Bronchial epithelial cell (primary cell): ENCODE measurements at regions not wholly inside any gene's neighbourhood (a gene's known extent, or its start where the extent isn't known, plus 50 kb on each side); places are given as distances from the start of the nearest gene placed in this dataset.
A peak's percentile ranks its signal among the peaks of the same experiment; 100 is the strongest.

Experiments used
- DNase-seq: peaks from one replicate; pipeline ENCODE4 v3.0.0-alpha.2; 2010; ENCODE audit warnings: low read depth
- FAIRE-seq: peaks from 2 replicates; lab custom pipeline; 2011; peaks lifted over from hg19 to GRCh38; lab: Jason Lieb, UNC
- H3K27me3 ChIP-seq: 2 replicates; pipeline ENCODE4 v1.5.1; 2011; ENCODE audit warnings: low read length; ENCODE audit not compliant: control insufficient read depth, insufficient read depth
- H3K36me3 ChIP-seq: 2 replicates; pipeline ENCODE4 v1.5.1; 2011; ENCODE audit warnings: low read length; ENCODE audit not compliant: control insufficient read depth, insufficient read depth
- H3K4me3 ChIP-seq: 2 replicates; pipeline ENCODE4 v1.5.1; 2011; ENCODE audit warnings: mild to moderate bottlenecking, low read depth, low read length, control low read depth
- TF ChIP-seq, protein P1 (sequence below): IDR thresholded peaks from 2 replicates; pipeline ENCODE4 v1.5.1; 2011; ENCODE audit warnings: mild to moderate bottlenecking, moderate library complexity, low read length, control low read depth, inconsistent platforms; ENCODE audit not compliant: insufficient read depth, severe bottlenecking

DNA sequence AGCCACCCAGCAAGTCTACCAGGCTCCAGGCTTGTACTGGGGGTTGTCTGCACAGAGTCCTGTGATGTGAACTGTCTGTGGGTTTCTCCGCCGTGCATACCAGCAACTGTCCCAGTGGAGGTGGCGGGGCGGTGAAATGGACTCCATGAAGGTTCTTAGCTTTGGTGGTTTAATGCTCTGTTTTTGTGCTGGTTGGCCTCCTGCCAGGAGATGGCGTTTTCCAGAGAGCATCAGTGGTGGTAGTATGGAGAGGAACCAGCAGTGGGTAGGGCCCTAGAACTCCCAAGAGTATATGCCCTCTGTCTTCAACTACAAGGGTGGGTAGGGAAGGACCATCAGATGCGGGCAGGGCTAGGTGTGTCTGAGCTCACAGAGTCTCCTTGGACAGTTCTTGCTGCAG lies 303.8 kb downstream of the TMEM121 start:
- FAIRE-seq (no peak), DNase-seq (no peak)
- TF ChIP-seq, protein P1, sequence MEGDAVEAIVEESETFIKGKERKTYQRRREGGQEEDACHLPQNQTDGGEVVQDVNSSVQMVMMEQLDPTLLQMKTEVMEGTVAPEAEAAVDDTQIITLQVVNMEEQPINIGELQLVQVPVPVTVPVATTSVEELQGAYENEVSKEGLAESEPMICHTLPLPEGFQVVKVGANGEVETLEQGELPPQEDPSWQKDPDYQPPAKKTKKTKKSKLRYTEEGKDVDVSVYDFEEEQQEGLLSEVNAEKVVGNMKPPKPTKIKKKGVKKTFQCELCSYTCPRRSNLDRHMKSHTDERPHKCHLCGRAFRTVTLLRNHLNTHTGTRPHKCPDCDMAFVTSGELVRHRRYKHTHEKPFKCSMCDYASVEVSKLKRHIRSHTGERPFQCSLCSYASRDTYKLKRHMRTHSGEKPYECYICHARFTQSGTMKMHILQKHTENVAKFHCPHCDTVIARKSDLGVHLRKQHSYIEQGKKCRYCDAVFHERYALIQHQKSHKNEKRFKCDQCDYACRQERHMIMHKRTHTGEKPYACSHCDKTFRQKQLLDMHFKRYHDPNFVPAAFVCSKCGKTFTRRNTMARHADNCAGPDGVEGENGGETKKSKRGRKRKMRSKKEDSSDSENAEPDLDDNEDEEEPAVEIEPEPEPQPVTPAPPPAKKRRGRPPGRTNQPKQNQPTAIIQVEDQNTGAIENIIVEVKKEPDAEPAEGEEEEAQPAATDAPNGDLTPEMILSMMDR: no peak
- Histone ChIP-seq H3K27me3 (no peaks in the 10 kb centered on the region), H3K36me3 (no peaks in the 10 kb centered on the region), H3K4me3 (no peak overlapping the region)

GRCh38 chr14:105836160-105836559 lies 309.8 kb downstream of the TMEM121 start:
- TF ChIP-seq, protein P1: no peak
- FAIRE-seq (peak; percentile 98), DNase-seq (no peak)
- H3K4me3 ChIP-seq: no peak overlapping the region
- H3K27me3 ChIP-seq: no peaks in the 10 kb centered on the region
- H3K36me3 ChIP-seq: no peaks in the 10 kb centered on the region

DNA sequence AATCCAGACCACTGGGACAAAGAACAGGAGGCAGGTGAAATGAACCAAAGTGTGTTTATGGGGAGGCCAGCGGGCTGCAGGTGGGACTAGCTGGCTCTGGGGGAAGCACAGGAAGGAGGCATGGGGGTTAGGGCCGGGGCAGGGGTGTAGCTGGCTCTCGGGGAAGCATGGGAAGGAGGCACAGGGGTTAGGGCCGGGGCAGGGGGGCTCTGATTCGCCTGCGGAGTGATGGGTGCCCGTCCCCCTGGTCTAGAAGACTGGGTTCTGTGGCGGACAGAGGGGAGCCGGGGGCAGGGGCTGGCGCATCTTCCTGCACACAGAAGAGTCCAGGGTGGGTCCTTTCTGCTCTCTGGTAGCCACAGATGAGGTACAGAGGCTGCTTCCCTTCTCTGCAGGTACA lies 310.3 kb downstream of the TMEM121 start:
- H3K27me3 ChIP-seq: no peaks in the 10 kb centered on the region
- TF ChIP-seq, protein P1: no peak
- no peak overlapping the region for H3K4me3 ChIP-seq
- no peaks in the 10 kb centered on the region for H3K36me3 ChIP-seq
- FAIRE-seq (no peak), DNase-seq (no peak)

DNA sequence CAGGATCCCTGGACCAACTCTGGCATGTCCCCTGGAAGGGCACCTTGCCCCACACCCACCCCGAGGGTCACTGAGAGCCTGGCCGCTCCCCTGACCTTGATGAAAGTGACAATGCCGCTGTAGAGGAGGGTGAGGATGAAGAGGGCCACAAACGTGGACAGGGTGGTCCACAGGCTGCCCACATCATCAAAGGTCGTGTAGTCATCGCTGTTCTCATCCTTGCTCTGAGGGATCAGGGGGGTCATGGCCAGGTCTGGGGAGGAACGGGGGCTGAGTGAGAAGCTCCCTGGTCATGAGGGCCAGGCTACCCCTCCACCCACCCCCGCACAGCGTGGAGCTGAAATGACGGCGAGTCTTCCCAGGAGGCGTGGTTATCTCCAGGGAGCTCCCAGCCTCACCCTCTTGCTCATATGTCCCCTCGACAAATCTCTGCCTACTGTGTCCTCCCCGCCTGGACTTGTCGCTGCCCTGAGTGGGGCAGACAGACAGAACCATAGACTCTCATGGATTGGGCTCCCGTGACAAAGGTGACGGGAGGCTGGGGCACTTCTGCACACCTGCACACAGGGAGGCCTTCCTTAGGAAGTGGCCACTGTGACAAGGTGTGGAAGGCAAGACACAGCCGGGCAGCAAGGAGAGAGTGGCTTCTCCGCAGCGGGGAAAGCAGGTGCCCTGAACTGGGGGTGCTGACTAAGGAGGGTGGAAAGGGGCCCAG lies 311.1 kb downstream of the TMEM121 start:
- no peaks in the 10 kb centered on the region for H3K27me3 ChIP-seq
- FAIRE-seq: no peak
- H3K36me3 ChIP-seq: no peaks in the 10 kb centered on the region
- TF ChIP-seq, protein P1: no peak
- H3K4me3 ChIP-seq: no peak overlapping the region
- DNase-seq: no peak

GRCh38 chr14:105838107-105838506 lies 311.7 kb downstream of the TMEM121 start:
- FAIRE-seq (no peak), DNase-seq (no peak)
- no peaks in the 10 kb centered on the region for H3K36me3 ChIP-seq
- H3K4me3 ChIP-seq: no peak overlapping the region
- TF ChIP-seq, protein P1: no peak
- H3K27me3 ChIP-seq: no peaks in the 10 kb centered on the region
